ENCODE measurements at regions not wholly inside any gene's neighbourhood (a gene's known extent, or its start where the extent isn't known, plus 50 kb on each side); places are given as distances from the start of the nearest gene placed in this dataset.
A peak's percentile ranks its signal among the peaks of the same experiment; 100 is the strongest.

DNA sequence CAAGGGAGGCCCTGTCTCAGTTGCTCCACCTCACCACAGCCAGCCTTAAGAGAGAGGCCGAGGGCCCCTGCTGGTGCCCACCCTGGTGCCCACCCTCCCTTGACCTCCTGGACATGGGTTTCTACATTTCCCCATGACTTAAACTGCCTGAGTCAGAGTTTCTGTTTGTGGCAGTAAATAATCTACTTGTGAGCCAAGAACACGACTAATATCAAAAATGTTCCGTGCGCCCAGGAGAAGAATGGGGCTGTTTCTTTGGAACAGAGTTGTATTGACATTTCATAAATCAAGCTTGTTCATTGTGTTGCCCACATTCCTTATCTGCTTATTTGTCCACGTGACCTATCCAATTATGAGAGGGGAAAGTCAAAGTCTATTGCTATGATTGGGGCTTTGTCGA, 143.5 kb downstream of the ANKRD60 start:
- H3K36me3 ChIP-seq (ENCODE audit: insufficient read depth, low read length), result no peaks in the 10 kb centered on the region
- no peak overlapping the region for H3K4me2 ChIP-seq (ENCODE audit: low read length)
- H3K4me3 ChIP-seq (ENCODE audit: low read length), result no peak overlapping the region
- no peaks in the 10 kb centered on the region for H3K9me3 ChIP-seq (replicated peaks; ENCODE audit: low read length)
- no peak overlapping the region for H3K9ac ChIP-seq (ENCODE audit: low read depth, low read length)
- H3K27me3 ChIP-seq (ENCODE audit: control insufficient read depth, insufficient read depth, low read length), result no peaks in the 10 kb centered on the region
- peaks cover 9% of the 10 kb centered on the region for H3K4me1 ChIP-seq (ENCODE audit: control insufficient read depth, insufficient read depth, low read length)

DNA sequence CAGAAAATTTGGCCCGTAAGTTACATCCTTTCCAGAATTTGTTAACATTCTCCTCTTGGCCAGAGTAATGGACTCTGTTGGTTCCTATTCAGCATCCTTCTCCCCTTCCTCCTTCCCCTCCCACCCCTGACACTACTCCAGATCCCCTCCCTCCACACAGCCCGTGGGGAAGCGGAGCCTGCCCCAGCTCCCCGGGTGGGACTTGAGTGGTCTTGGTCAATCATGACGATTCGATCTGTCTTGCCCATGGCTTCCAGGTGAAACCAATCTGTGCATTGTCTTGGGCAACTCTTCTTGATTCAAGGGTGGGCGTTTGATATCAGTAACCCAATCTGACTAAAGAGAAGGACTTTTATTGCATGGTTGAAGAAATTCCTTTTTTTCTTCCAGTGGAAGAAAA, 143.9 kb downstream of the ANKRD60 start:
- no peak overlapping the region for H3K4me2 ChIP-seq (ENCODE audit: low read length)
- no peak overlapping the region for H3K9ac ChIP-seq (ENCODE audit: low read depth, low read length)
- peaks cover 9% of the 10 kb centered on the region for H3K4me1 ChIP-seq (ENCODE audit: control insufficient read depth, insufficient read depth, low read length)
- H3K9me3 ChIP-seq (replicated peaks; ENCODE audit: low read length), result no peaks in the 10 kb centered on the region
- no peak overlapping the region for H3K4me3 ChIP-seq (ENCODE audit: low read length)
- H3K27me3 ChIP-seq (ENCODE audit: control insufficient read depth, insufficient read depth, low read length), result no peaks in the 10 kb centered on the region
- no peaks in the 10 kb centered on the region for H3K36me3 ChIP-seq (ENCODE audit: insufficient read depth, low read length)

GRCh38 chr20:58081846-58082245, 146.6 kb downstream of the ANKRD60 start:
- Histone ChIP-seq H3K27me3 (ENCODE audit: control insufficient read depth, insufficient read depth, low read length) (peaks cover 5% of the 10 kb centered on the region), H3K4me2 (ENCODE audit: low read length) (peak overlapping the region; percentile 29), H3K4me3 (ENCODE audit: low read length) (no peak overlapping the region), H3K9ac (ENCODE audit: low read depth, low read length) (no peak overlapping the region), H3K36me3 (ENCODE audit: insufficient read depth, low read length) (no peaks in the 10 kb centered on the region), H3K4me1 (ENCODE audit: control insufficient read depth, insufficient read depth, low read length) (peaks cover 17% of the 10 kb centered on the region), H3K9me3 (replicated peaks; ENCODE audit: low read length) (no peaks in the 10 kb centered on the region)

DNA sequence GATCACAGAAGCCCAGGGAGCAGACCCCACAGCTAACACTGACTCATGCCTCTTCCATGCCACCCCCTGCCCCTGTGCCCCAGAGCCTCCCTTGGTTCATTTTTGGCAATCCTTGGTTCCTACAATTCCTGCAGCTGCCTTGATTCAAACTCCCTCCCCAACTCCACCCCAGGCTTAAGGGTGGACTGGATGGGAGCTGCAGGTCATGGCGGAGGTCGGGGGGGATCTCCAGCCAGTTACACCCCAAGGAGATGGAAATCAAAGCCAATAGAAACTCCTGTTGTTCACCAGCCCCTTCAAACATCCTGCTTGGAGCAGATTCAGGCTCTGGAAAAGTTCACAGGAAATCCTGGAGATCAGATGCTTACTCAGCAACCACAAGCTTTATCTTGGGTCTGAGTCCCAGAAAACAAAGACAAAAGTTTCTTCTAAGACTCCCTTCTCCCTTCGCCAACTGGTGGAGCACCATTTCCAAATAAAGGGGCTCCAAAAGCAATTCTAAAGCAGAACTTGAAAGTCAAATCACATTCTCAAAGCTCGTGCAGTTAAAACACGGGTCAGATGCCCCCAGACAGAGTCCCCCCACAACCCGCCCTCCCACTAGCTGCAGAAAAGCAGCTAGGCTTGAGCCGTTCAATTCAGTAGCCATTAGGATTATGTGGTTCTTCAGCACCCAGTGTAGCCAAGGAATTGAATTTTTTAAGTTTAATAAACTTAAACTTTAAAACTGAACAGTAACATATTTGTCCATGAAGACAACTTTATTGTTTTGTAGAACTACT, 149.5 kb downstream of the ANKRD60 start:
- Histone ChIP-seq H3K4me2 (ENCODE audit: low read length) (no peak overlapping the region), H3K4me3 (ENCODE audit: low read length) (no peak overlapping the region), H3K9me3 (replicated peaks; ENCODE audit: low read length) (no peaks in the 10 kb centered on the region), H3K9ac (ENCODE audit: low read depth, low read length) (no peak overlapping the region), H3K4me1 (ENCODE audit: control insufficient read depth, insufficient read depth, low read length) (peaks cover 26% of the 10 kb centered on the region), H3K27me3 (ENCODE audit: control insufficient read depth, insufficient read depth, low read length) (peaks cover 9% of the 10 kb centered on the region), H3K36me3 (ENCODE audit: insufficient read depth, low read length) (no peaks in the 10 kb centered on the region)

DNA sequence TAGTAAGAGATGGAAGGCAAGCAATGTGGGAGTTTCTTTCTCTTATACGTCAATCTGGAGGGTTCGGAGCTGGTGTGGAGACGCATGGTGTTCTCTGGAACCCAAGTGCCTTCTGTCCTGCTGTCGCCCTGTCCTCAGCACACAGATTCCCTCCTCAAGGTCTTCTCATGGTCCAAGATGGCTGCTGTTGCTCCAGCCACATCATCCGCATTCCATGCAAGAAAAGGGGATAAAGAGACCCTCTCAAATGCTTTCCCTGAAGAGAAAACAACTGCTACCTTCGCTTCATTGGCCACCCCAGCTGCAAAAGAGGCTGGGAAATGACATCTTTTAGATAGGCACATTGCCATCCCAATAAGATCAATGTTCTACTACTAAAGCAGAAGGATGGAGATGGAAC, 151.2 kb downstream of the ANKRD60 start:
- no peak overlapping the region for H3K9ac ChIP-seq (ENCODE audit: low read depth, low read length)

DNA sequence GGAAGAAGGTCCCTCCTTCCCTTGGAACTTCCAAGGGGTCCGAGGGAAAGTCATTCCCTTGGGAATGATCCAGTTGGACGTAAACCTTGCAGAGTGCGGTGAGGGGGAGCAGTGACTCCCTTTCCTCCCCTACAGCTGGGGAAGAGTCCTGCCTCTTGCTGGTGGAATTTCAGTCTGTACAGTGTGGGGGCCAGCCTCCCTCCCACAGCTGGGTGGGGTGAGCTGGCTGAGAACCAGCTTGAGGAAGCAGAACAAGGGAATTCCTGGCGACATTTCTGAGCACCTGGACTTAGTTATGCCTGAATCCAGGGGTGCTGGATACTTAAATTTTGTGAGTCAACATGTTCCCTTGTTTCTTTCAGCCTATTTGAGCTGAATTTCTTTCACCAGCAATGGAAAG, 152.0 kb downstream of the ANKRD60 start:
- Histone ChIP-seq H3K4me2 (ENCODE audit: low read length) (no peak overlapping the region), H3K9ac (ENCODE audit: low read depth, low read length) (no peak overlapping the region), H3K4me3 (ENCODE audit: low read length) (no peak overlapping the region), H3K4me1 (ENCODE audit: control insufficient read depth, insufficient read depth, low read length) (peaks cover 17% of the 10 kb centered on the region), H3K9me3 (replicated peaks; ENCODE audit: low read length) (no peaks in the 10 kb centered on the region), H3K27me3 (ENCODE audit: control insufficient read depth, insufficient read depth, low read length) (peaks cover 12% of the 10 kb centered on the region), H3K36me3 (ENCODE audit: insufficient read depth, low read length) (no peaks in the 10 kb centered on the region)

More for the DNA sequence above, 151.2 kb downstream of the ANKRD60 start:
- Histone ChIP-seq H3K4me1 (ENCODE audit: control insufficient read depth, insufficient read depth, low read length) (peaks cover 24% of the 10 kb centered on the region), H3K9me3 (replicated peaks; ENCODE audit: low read length) (no peaks in the 10 kb centered on the region), H3K4me3 (ENCODE audit: low read length) (no peak overlapping the region), H3K27me3 (ENCODE audit: control insufficient read depth, insufficient read depth, low read length) (peaks cover 9% of the 10 kb centered on the region), H3K36me3 (ENCODE audit: insufficient read depth, low read length) (no peaks in the 10 kb centered on the region), H3K4me2 (ENCODE audit: low read length) (no peak overlapping the region)

- Histone ChIP-seq H3K9me3 (replicated peaks; ENCODE audit: low read length) (no peaks in the 10 kb centered on the region), H3K36me3 (ENCODE audit: insufficient read depth, low read length) (no peaks in the 10 kb centered on the region), H3K4me3 (ENCODE audit: low read length) (no peak overlapping the region), H3K27me3 (ENCODE audit: control insufficient read depth, insufficient read depth, low read length) (peaks cover 12% of the 10 kb centered on the region), H3K4me1 (ENCODE audit: control insufficient read depth, insufficient read depth, low read length) (peaks cover 17% of the 10 kb centered on the region), H3K9ac (ENCODE audit: low read depth, low read length) (no peak overlapping the region), H3K4me2 (ENCODE audit: low read length) (no peak overlapping the region)
Measured at GRCh38 chr20:58075586-58076345, 152.7 kb downstream of the ANKRD60 start.

- H3K4me3 ChIP-seq (ENCODE audit: low read length), result no peak overlapping the region
- no peak overlapping the region for H3K9ac ChIP-seq (ENCODE audit: low read depth, low read length)
Measured at GRCh38 chr20:58073945-58074856, 154.3 kb downstream of the ANKRD60 start.

GRCh38 chr20:58072695-58073671, 155.5 kb downstream of the ANKRD60 start:
- Histone ChIP-seq H3K9ac (ENCODE audit: low read depth, low read length) (no peak overlapping the region), H3K4me2 (ENCODE audit: low read length) (no peak overlapping the region), H3K4me3 (ENCODE audit: low read length) (no peak overlapping the region), H3K9me3 (replicated peaks; ENCODE audit: low read length) (no peaks in the 10 kb centered on the region), H3K27me3 (ENCODE audit: control insufficient read depth, insufficient read depth, low read length) (peaks cover 28% of the 10 kb centered on the region), H3K4me1 (ENCODE audit: control insufficient read depth, insufficient read depth, low read length) (peaks cover 9% of the 10 kb centered on the region), H3K36me3 (ENCODE audit: insufficient read depth, low read length) (no peaks in the 10 kb centered on the region)

More at GRCh38 chr20:58073945-58074856, 154.3 kb downstream of the ANKRD60 start:
- Histone ChIP-seq H3K4me2 (ENCODE audit: low read length) (no peak overlapping the region), H3K36me3 (ENCODE audit: insufficient read depth, low read length) (no peaks in the 10 kb centered on the region), H3K27me3 (ENCODE audit: control insufficient read depth, insufficient read depth, low read length) (peaks cover 17% of the 10 kb centered on the region), H3K9me3 (replicated peaks; ENCODE audit: low read length) (no peaks in the 10 kb centered on the region), H3K4me1 (ENCODE audit: control insufficient read depth, insufficient read depth, low read length) (peaks cover 15% of the 10 kb centered on the region)

GRCh38 chr20:58071991-58072390, 156.5 kb downstream of the ANKRD60 start:
- H3K9ac ChIP-seq (ENCODE audit: low read depth, low read length), result no peak overlapping the region
- H3K27me3 ChIP-seq (ENCODE audit: control insufficient read depth, insufficient read depth, low read length), result peaks cover 24% of the 10 kb centered on the region
- H3K36me3 ChIP-seq (ENCODE audit: insufficient read depth, low read length), result no peaks in the 10 kb centered on the region
- H3K9me3 ChIP-seq (replicated peaks; ENCODE audit: low read length), result no peaks in the 10 kb centered on the region
- peaks cover 9% of the 10 kb centered on the region for H3K4me1 ChIP-seq (ENCODE audit: control insufficient read depth, insufficient read depth, low read length)
- H3K4me2 ChIP-seq (ENCODE audit: low read length), result no peak overlapping the region
- no peak overlapping the region for H3K4me3 ChIP-seq (ENCODE audit: low read length)
